Transverse colon (tissue), 4 donors: ENCODE measurements at regions not wholly inside any gene's neighbourhood (a gene's known extent, or its start where the extent isn't known, plus 50 kb on each side); places are given as distances from the start of the nearest gene placed in this dataset.

Source experiments
- DNase-seq: peaks from one replicate; pipeline ENCODE4 v3.0.0-alpha.2; 2019
- H3K27ac ChIP-seq, 4 donors: fragments of 200-600 bp; sonication (generic); 2 replicates each; pipeline ENCODE4 v1.5.1; 2016 to 2018; ENCODE audit warnings: inconsistent platforms in 4 of 4
- H3K27me3 ChIP-seq: fragments of 200-600 bp; sonication (generic); 2 replicates; pipeline ENCODE4 v1.5.1; 2017; ENCODE audit warnings: inconsistent platforms
- H3K36me3 ChIP-seq, 4 donors: fragments of 200-600 bp; sonication (generic); 2 replicates each; pipeline ENCODE4 v1.5.1; 2017 to 2019; ENCODE audit warnings: inconsistent platforms in 4 of 4
- H3K4me1 ChIP-seq, 4 donors: fragments of 200-600 bp; sonication (generic); 2 replicates each; pipeline ENCODE4 v1.5.1; 2017 to 2020; ENCODE audit warnings: inconsistent platforms in 4 of 4
- H3K4me3 ChIP-seq, 4 donors: fragments of 200-600 bp; sonication (generic); 1 replicate in 1 of 4; 2 replicates in 3 of 4; pipeline versions ENCODE4 v1.5.1 to v1.6.1; 2017 to 2019; ENCODE audit warnings: inconsistent platforms in 4 of 4
- H3K9me3 ChIP-seq, 2 donors: fragments of 200-600 bp; sonication (generic); 2 replicates each; pipeline ENCODE4 v1.5.1; 2017 to 2019; ENCODE audit warnings: inconsistent platforms in 2 of 2
- CTCF ChIP-seq, 5 experiments: fragments of 200-600 bp in 3 of 5; fragments of 450-650 bp in 2 of 5; sonication (generic) in 3 of 5; IDR thresholded peaks; 1 replicate in 2 of 5; 2 replicates in 3 of 5; pipeline ENCODE4 v1.5.1; 2016 to 2017; ENCODE audit warnings: antibody characterized with exemption in 5 of 5, inconsistent platforms in 3 of 5, mild to moderate bottlenecking in 2 of 5, moderate library complexity in 1 of 5
- EP300 ChIP-seq: sonication (generic); formaldehyde crosslinking; IDR thresholded peaks from one replicate; pipeline ENCODE4 v1.6.1; 2017; ENCODE audit warnings: antibody characterized with exemption, low read depth
- POLR2A ChIP-seq: fragments of 450-650 bp; IDR thresholded peaks from one replicate; pipeline ENCODE4 v1.6.1; 2016; ENCODE audit warnings: antibody characterized with exemption, mild to moderate bottlenecking, moderate library complexity
- POLR2AphosphoS5 ChIP-seq, 3 donors: sonication (generic); formaldehyde crosslinking; IDR thresholded peaks; one replicate each; pipeline ENCODE4 v1.6.1; 2016; ENCODE audit warnings: antibody characterized with exemption in 3 of 3
- WGBS, 2 donors: methylation state at CpG; one replicate each; pipeline ENCODE4 v1.1.5; 2018; ENCODE audit warnings: low coverage in 1 of 2; 5-methylcytosine and 5-hydroxymethylcytosine counted together
- in situ Hi-C, 4 donors: fragments of 200-750 bp; cut with MboI; loops; one replicate each; pipeline versions ENCODE4 v1.15.0 to v1.15.1; 2017; ENCODE audit warnings: low sequenced_read_pairs in 3 of 4, low pct_ligation_motif_present in 1 of 4, low pct_unique_long_range_greater_than_20kb in 1 of 4
- intact Hi-C: fragments of 100-400 bp; cut with DNase I; formaldehyde crosslinking; loops from one replicate; pipeline ENCODE4 v1.15.1; 2023; ENCODE audit warnings: low total_unique reads

GRCh38 chr5:123795688-123796087 lies 283.7 kb downstream of the CSNK1G3 start:
- intact Hi-C loops: no loop called here
- H3K4me1 ChIP-seq: no peaks in the 10 kb centered on the region
- H3K27me3 ChIP-seq: no peaks in the 10 kb centered on the region
- no peak overlapping the region for H3K27ac ChIP-seq
- DNase-seq: no peak
- in situ Hi-C loops: no loop called here
- 67 to 68% methylated on average over 1 to 3 of the region's 3 CpGs for WGBS, 2 donors
- H3K9me3 ChIP-seq: no peaks in the 10 kb centered on the region
- H3K4me3 ChIP-seq: no peak overlapping the region
- no peaks in the 10 kb centered on the region for H3K36me3 ChIP-seq
- TF ChIP-seq POLR2A (no peak), POLR2AphosphoS5 (IDR thresholded peaks at IDR 0.05) (no peak), CTCF (IDR thresholded peaks at IDR 0.05) (no peak), EP300 (no peak)

DNA sequence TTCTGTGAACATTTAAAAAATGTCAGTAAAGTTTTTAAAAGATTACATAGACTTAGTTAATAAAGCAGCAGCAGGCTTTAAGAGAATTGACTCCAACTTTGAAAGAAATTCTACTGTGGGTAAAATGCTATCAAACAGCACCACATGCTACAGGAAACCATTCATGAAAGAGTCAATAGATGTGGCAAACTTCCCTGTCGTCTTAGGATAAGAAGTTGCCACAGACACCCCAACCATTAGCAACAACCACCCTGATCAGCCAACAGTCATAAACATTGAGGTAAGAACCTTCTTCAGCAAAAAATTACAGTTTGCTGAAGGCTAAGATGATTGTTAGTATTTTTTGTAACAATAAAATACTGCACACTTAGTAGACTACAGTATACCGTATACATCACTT lies 278.2 kb downstream of the CSNK1G3 start:
- no peak overlapping the region for H3K4me3 ChIP-seq
- no peak for TF ChIP-seq CTCF (IDR thresholded peaks at IDR 0.05)
- no peaks in the 10 kb centered on the region for H3K27me3 ChIP-seq
- intact Hi-C loops: no loop called here
- WGBS, 2 donors: 63 to 79% methylated on average over 2 of the region's 2 CpGs
- in situ Hi-C loops: no loop called here
- DNase-seq: no peak
- peaks cover 0 to 4% of the 10 kb centered on the region in 2 donors for H3K9me3 ChIP-seq
- H3K4me1 ChIP-seq: peaks cover 0 to 12% (median 4%) of the 10 kb centered on the region in 4 donors
- H3K36me3 ChIP-seq: no peaks in the 10 kb centered on the region
- H3K27ac ChIP-seq: no peak overlapping the region

DNA sequence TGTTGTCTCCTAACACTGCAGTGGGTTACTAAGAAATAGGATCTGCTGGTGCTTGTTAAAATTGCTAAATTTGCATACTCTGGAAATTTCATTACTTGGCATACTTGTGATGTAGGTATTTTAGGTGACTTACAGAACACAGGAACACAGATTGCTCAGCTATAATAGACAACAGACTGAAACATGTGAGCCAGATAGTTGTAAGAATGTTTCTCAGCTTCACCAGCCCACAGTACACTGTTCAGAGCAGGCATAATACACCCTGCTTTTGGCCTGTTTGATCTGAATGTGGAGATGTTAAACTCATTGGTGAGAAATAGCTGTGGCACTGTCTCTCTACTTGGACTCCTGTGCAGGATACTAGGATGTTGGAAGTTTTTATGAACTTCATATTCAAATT lies 275.7 kb downstream of the CSNK1G3 start:
- no peak overlapping the region for H3K4me3 ChIP-seq
- in situ Hi-C loops: no loop called here

DNA sequence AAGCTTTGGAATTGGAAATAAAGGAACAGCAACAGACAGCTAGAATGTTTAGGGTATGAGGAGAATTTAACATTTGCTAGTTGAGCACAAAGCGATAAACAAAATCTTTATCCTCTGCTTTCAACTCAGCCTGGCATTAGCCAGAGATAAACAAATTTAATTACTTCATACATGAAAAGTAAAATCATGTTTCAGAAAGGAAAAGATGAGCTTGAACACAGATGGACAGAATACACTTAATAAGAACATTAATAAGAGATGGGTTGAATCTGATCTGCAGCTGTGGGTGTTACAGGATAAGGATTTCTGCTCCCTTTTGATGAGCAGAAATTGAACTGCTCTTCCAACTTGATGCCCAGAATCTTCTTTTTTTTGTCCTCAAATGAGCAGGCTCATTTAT lies 275.2 kb downstream of the CSNK1G3 start:
- peaks cover 0 to 4% of the 10 kb centered on the region in 2 donors for H3K9me3 ChIP-seq
- WGBS, 2 donors: 79 to 100% methylated on average over 1 of the region's 1 CpG
- peak overlapping the region in 2 of 4 donors; percentile 11 to 17 for H3K27ac ChIP-seq
- no peaks in the 10 kb centered on the region for H3K36me3 ChIP-seq
- DNase-seq: no peak
- in situ Hi-C loops (no loop called here), intact Hi-C loops (no loop called here)
- H3K27me3 ChIP-seq: no peaks in the 10 kb centered on the region
- no peak for TF ChIP-seq POLR2A
- no peak for TF ChIP-seq EP300
- TF ChIP-seq CTCF (IDR thresholded peaks at IDR 0.05): no peak
- TF ChIP-seq POLR2AphosphoS5 (IDR thresholded peaks at IDR 0.05): no peak
- no peak overlapping the region for H3K4me3 ChIP-seq
- peaks cover 0 to 14% (median 4%) of the 10 kb centered on the region in 4 donors for H3K4me1 ChIP-seq

More for the DNA sequence above, 275.7 kb downstream of the CSNK1G3 start:
- DNase-seq: no peak
- peaks cover 0 to 4% of the 10 kb centered on the region in 2 donors for H3K9me3 ChIP-seq
- H3K36me3 ChIP-seq: no peaks in the 10 kb centered on the region
- TF ChIP-seq CTCF (IDR thresholded peaks at IDR 0.05) (no peak), POLR2AphosphoS5 (IDR thresholded peaks at IDR 0.05) (no peak), EP300 (no peak), POLR2A (no peak)
- intact Hi-C loops: no loop called here
- H3K4me1 ChIP-seq: peaks cover 0 to 14% (median 4%) of the 10 kb centered on the region in 4 donors
- peak overlapping the region in 2 of 4 donors; percentile 11 to 17 for H3K27ac ChIP-seq
- no peaks in the 10 kb centered on the region for H3K27me3 ChIP-seq
